GM18519 (cell line): ENCODE measurements at regions not wholly inside any gene's neighbourhood (a gene's known extent, or its start where the extent isn't known, plus 50 kb on each side); places are given as distances from the start of the nearest gene placed in this dataset.

ENCODE experiments used
- ATAC-seq: cut with Tn5 transposase; IDR thresholded peaks from one replicate; pipeline ENCODE4 v1.9.1; 2021; ENCODE audit warnings: mild to moderate bottlenecking, moderate library complexity; ENCODE audit not compliant: unreplicated experiment, low FRiP score

GRCh38 chr11:134558258-134558835 lies 146.3 kb upstream of the B3GAT1 start:
- no peak for ATAC-seq

GRCh38 chr11:134557571-134558257 lies 145.7 kb upstream of the B3GAT1 start:
- ATAC-seq: no peak

- ATAC-seq: no peak
Measured at GRCh38 chr11:134556186-134556585, 144.1 kb upstream of the B3GAT1 start.

GRCh38 chr11:134555510-134555909 lies 143.5 kb upstream of the B3GAT1 start:
- no peak for ATAC-seq

- ATAC-seq: no peak
Measured at GRCh38 chr11:134554861-134555260, 142.8 kb upstream of the B3GAT1 start.

- no peak for ATAC-seq
Measured at GRCh38 chr11:134554106-134554505, 142.1 kb upstream of the B3GAT1 start.

- ATAC-seq: no peak
Measured at GRCh38 chr11:134552749-134553148, 140.7 kb upstream of the B3GAT1 start.

GRCh38 chr11:134545521-134545920 lies 133.5 kb upstream of the B3GAT1 start:
- no peak for ATAC-seq

GRCh38 chr11:134544095-134544815 lies 132.2 kb upstream of the B3GAT1 start:
- ATAC-seq: no peak

GRCh38 chr11:134543645-134544044 lies 131.6 kb upstream of the B3GAT1 start:
- ATAC-seq: no peak

- no peak for ATAC-seq
Measured at GRCh38 chr11:134543241-134543640, 131.2 kb upstream of the B3GAT1 start.

- no peak for ATAC-seq
Measured at GRCh38 chr11:134542401-134543165, 130.5 kb upstream of the B3GAT1 start.

GRCh38 chr11:134541951-134542350 lies 129.9 kb upstream of the B3GAT1 start:
- ATAC-seq: no peak

GRCh38 chr11:134541355-134541754 lies 129.3 kb upstream of the B3GAT1 start:
- ATAC-seq: no peak

- ATAC-seq: no peak
Measured at GRCh38 chr11:134539285-134539684, 127.2 kb upstream of the B3GAT1 start.

- no peak for ATAC-seq
Measured at GRCh38 chr11:134538742-134539141, 126.7 kb upstream of the B3GAT1 start.

- no peak for ATAC-seq
Measured at GRCh38 chr11:134537941-134538340, 125.9 kb upstream of the B3GAT1 start.

GRCh38 chr11:134537296-134537695 lies 125.3 kb upstream of the B3GAT1 start:
- no peak for ATAC-seq

GRCh38 chr11:134536677-134537076 lies 124.6 kb upstream of the B3GAT1 start:
- ATAC-seq: no peak

GRCh38 chr11:134536219-134536618 lies 124.2 kb upstream of the B3GAT1 start:
- ATAC-seq: no peak
